ENCODE measurements at regions not wholly inside any gene's neighbourhood (a gene's known extent, or its start where the extent isn't known, plus 50 kb on each side); places are given as distances from the start of the nearest gene placed in this dataset.

GRCh38 chr15:35852818-35853624 lies 307.1 kb upstream of the DPH6 start:
- Mint-ChIP-seq H3K9me3 (no peaks in the 10 kb centered on the region), H3K4me3 (no peak overlapping the region), H3K4me1 (0 out of 4 replicates have a peak, but pooled peaks cover 0 to 2% of the 10 kb centered on the region in 2 experiments), H3K27ac (no peak overlapping the region), H3K27me3 (ENCODE audit: low read depth) (no peaks in the 10 kb centered on the region), H3K36me3 (ENCODE audit: insufficient read depth in 1 of 3, low read depth in 3 of 3) (no peaks in the 10 kb centered on the region)
- no peak overlapping the region for H3K4me2 ChIP-seq (ENCODE audit: insufficient read depth, insufficient read length, low read length)
- no peaks in the 10 kb centered on the region for H3K79me1 ChIP-seq (ENCODE audit: insufficient read depth, low read depth, low read length, poor library complexity, severe bottlenecking)
- no peak overlapping the region for H3K14ac ChIP-seq (ENCODE audit: insufficient read depth, low read length)
- H3K56ac ChIP-seq (ENCODE audit: insufficient read length, low read depth, low read length): no peak overlapping the region
- no peaks in the 10 kb centered on the region for H3K27me3 ChIP-seq (ENCODE audit: insufficient read depth, low read length)
- H3T11ph ChIP-seq (ENCODE audit: low read length): no peak overlapping the region
- no peaks in the 10 kb centered on the region for H3K79me2 ChIP-seq (ENCODE audit: insufficient read depth, low read length)
- H3K4me1 ChIP-seq (ENCODE audit: insufficient read depth, low read length): no peaks in the 10 kb centered on the region
- H3K18ac ChIP-seq (ENCODE audit: insufficient read length, low read depth, low read length): no peak overlapping the region
- no peaks in the 10 kb centered on the region for H3K23me2 ChIP-seq (ENCODE audit: insufficient read length, low read depth, low read length, poor library complexity, severe bottlenecking)
- no peak overlapping the region for H3K27ac ChIP-seq (ENCODE audit: insufficient read length, low read depth, low read length)
- no peak overlapping the region for H2BK120ac ChIP-seq (ENCODE audit: low read depth, low read length, poor library complexity, severe bottlenecking)
- H3K4ac ChIP-seq (ENCODE audit: low read depth, low read length): no peak overlapping the region
- H2AFZ ChIP-seq (ENCODE audit: low read length): no peak overlapping the region
- no peak overlapping the region for H4K5ac ChIP-seq (ENCODE audit: insufficient read length, low read depth, low read length)
- H4K20me1 ChIP-seq (ENCODE audit: control insufficient read depth, insufficient read depth, insufficient read length): no peaks in the 10 kb centered on the region
- no peak for TF ChIP-seq CTCF (conservative IDR thresholded peaks at IDR 0.05)
- H3K23ac ChIP-seq (ENCODE audit: insufficient read length, low read depth, low read length): no peak overlapping the region
- no peak overlapping the region for H2BK20ac ChIP-seq (ENCODE audit: low read depth, low read length, poor library complexity, severe bottlenecking)
- H4K8ac ChIP-seq (replicated peaks; ENCODE audit: insufficient read length, low read depth, low read length): no peak overlapping the region
- H4K91ac ChIP-seq (ENCODE audit: insufficient read length, low read depth, low read length): no peak overlapping the region
- H2BK15ac ChIP-seq (ENCODE audit: low read depth, low read length): no peak overlapping the region
- H3K9ac ChIP-seq (ENCODE audit: extremely low read depth, insufficient read length, low read length): no peak overlapping the region
- no peak for DNase-seq
- WGBS (ENCODE audit: extremely low coverage, insufficient read length, low lambda C conversion rate): no CpG with 5 or more reads among the region's 6 CpGs
- no peak overlapping the region for H2BK5ac ChIP-seq (ENCODE audit: insufficient read length, low read length)
- no peak overlapping the region for H2AK5ac ChIP-seq (ENCODE audit: insufficient read length, low read length)
- no peak overlapping the region for H2BK12ac ChIP-seq (ENCODE audit: insufficient read length, low read depth, low read length)
- H3K9me3 ChIP-seq (ENCODE audit: control insufficient read depth, low read depth, low read length): no peaks in the 10 kb centered on the region

All from H9 (cell line).